HG03060 (cell line): ENCODE measurements at regions not wholly inside any gene's neighbourhood (a gene's known extent, or its start where the extent isn't known, plus 50 kb on each side); places are given as distances from the start of the nearest gene placed in this dataset.
"Not testable (repeated sequence)": the region's sequence is repeated elsewhere in the genome, so short reads cannot be mapped to it uniquely, and the experiment has no call there.

Experiments
- ATAC-seq: cut with Tn5 transposase; IDR thresholded peaks from one replicate; pipeline ENCODE4 v1.9.1; 2021; ENCODE audit warnings: low read depth, moderate number of reproducible peaks; ENCODE audit not compliant: unreplicated experiment

DNA sequence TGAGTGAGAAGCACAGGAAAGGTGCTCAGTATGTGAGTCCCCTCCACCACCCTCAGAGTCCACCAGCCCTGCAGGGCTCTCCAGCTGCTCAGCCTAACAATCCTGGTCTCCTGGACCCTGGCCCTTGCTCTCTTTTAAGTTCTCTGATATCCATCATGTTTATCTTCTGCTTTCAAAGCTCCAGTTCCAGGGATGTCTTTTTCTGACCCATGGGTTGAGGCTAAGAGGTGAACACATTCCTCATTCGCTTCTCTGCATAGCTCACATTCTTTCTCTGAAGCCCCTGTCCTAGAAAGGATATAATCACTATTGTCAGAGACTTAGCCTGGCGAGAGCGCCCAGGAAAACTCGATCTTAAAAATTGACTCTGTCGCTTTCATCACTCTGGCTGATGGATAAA is 86.4 kb downstream of the ARL4C start:
- no peak for ATAC-seq

DNA sequence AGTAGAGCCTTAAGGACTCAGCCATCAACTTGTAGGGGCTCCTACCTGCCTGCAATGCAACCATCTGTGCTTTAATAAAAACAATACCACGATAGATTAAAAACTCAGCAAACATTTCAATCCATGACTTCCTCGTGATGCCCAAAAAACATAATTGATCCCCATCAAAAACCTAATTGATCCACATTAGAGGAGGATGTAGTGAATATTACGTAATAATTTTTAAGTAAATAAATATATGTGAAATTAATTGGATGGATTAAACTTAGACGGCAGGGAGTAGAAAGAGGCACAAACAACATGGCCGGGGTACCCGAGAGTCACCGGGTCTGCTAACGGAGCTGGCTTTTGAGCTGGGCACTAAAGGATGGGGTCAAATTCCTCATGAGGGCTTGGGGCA is 87.3 kb downstream of the ARL4C start:
- no peak for ATAC-seq

DNA sequence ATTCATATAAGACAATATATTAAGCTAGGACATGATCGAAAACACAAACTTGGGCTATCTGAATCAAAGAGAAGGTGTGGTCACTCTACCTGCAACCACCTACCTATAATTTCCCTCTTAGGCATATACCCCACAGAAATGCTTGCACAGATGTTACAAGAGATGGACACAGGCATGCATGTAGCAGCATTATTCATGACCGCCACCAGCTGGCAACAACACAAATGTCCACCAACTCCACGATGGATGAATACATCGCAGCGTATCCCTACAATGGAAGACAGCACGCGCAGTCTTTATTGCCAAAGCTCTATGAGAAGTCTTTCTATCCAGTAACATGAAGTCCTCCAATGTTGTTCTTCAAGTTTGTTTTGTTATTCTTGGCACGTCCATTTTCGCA is 90.8 kb downstream of the ARL4C start:
- ATAC-seq: no peak

DNA sequence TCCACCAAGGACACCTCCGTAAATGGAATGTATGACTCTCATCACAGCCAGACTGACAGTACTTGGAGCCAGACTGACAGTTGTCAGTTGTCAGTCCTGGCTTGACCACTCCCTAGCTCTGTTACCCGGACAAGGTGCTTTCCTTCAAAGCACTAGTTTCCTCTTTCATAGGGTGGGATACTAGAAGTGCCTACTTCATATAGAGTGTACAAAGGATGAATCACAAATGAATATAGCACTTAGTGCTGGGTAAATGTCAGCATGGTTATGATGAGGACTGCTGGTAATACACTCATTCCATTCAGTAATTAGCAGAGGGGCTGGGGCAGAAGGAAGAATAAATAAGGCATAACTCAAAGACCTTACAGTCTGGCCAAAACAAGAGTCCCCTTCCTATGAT is 91.4 kb downstream of the ARL4C start:
- ATAC-seq: no peak

DNA sequence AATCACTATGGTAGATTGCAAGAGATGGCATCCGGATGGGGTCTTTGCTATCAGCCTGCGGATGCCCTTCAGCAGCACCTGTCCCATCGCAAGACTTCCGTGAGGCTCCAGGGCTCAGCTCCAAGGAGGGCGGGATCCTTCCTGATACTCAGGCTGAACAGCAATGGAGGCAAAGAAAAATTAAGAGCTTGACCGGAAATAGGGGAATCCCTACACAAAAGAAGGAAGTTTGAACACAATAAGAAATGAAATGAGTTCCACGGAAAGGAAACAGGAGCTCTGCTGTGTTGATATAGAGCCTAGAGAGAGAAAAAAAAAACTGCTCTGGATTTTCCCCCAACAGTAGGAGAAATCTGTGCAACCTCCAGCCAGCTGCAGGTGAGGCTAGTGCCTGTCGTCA is 91.9 kb downstream of the ARL4C start:
- no peak for ATAC-seq

DNA sequence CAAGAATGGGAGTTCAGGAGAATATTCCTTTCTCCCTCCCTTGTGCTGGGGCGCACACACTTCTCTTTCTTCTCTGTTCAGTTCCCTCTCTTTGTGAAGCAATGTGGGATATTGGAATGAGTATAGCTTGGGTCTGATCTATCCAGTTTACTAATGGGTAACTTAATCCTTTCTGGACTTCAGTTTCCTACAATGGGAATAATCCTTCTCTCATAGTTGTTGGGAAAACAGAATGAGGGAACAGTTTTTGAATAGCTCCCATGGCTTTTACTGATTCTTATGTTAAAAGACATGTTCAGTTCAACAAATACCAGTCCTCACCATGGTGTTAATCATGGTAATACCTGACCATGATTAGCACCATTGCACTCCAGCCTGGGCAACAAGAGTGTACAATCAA is 93.1 kb downstream of the ARL4C start:
- ATAC-seq: no peak

DNA sequence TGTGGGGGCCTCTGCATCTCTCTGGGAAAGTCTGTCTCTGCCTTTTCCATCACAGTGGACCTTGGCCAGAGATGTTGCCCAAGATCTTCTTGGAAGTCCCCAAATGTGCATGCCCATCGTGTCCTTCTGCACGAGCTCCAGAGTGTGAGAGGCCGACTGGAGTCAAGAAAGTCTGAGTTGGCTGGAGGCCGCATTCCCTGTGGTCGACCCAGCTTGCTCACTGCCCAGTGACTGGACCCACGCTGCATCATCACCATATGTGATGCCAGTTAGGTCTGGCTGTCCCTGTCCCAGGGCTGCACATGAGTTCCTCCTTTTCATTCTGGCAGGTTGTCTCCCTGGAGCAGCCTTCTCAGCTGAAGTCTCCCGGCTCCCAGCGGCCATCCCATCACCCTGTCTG is 93.8 kb downstream of the ARL4C start:
- ATAC-seq: no peak

DNA sequence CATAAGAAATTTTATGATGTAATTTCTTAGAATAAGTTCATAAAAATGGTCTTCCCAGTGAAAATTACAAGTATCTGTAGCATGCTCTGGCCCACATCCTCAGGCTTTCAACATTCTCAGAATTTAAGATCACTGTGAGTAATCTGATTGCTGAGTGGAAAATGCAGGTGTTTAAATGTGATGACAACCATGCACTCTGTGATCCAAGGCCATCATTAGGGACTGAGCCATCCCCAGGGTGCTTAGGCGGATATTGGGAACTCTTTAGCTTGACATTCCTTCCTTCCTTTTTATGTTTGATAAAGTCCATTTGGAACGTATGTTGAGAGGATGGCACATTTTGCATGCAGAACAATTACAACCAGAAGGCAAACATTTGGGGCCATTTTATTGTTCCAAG is 95.5 kb downstream of the ARL4C start:
- no peak for ATAC-seq

DNA sequence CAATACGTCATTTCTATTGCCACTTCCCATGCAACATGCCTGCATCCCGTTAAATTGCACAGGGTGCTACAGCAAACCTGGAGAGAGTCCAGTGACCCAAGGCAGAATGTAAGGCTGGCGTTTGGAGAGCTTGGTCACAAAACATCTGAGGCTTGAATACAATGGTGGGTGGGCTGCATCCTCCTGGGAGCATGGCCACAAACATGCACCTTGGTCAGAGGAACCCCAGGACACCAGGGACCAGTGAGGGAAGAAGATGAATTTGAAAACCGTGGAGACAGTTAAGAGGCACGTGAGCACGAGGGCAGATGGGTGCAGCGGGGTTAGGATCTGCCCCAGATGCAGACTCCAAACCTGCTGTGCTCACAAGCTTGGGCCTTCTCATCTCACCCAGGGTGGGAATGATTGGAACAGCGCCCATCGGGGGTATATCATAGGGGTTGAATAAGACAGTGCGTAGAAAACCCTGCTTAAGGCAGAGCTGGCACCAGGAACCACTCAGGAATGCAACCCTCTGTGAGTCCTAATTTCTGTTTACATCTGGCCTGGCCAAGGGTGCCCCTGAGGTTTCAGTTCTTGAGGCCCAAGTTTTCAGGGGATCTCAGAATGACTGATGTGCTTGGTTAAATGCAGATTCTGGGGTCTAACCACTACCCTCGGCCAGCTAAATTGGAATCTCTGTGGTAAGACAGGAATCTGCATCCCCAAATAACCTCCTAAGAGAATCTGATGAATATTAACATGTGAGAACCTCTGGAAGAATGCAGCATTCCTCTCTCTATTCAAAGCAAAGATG is 97.2 kb downstream of the ARL4C start:
- ATAC-seq: no peak

DNA sequence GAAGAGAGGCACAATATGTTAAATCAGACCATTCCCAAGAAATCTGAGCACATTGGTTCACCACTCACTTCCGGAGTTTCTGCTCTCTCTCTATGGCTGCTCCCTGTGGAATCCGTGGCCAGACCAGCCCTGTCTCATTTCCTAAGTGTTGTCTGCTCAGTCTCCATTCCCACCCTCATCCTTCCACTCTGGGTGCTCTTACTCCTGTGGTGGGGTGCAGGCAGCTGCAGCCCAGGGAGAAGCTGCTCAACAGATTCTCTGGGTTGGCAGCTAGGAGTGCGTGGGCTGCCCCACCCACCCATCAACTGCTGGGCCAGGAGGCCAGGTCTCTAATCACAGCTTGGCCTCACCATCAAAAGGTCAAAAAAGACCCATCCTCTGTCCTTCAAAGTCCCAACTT is 98.3 kb downstream of the ARL4C start:
- no peak for ATAC-seq

DNA sequence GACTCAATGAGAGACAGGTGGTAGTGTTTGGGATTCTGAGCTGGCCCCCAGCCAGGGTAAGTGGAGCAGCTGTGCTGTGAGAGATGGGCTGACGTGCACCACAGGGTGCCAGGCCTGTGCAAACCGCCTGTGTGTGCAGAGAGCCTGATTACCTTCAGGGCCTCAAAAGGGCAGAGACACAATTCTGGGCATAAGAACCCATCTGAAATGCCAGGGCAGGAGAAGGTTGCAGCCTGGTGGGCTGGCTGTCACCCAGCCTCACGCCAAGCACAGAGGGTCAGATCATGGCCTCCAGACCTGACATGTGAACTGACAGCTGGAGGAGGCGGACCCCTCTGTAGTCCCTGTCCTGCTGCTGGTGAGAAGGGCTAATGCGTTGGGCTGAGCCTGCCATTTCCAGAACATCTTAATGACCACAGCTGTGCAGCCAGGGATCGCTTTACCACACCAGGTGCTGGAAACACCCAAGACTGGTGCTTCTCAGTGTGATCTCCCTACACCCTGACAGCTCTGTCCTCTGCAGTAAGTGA is 100.9 kb downstream of the ARL4C start:
- no peak for ATAC-seq

DNA sequence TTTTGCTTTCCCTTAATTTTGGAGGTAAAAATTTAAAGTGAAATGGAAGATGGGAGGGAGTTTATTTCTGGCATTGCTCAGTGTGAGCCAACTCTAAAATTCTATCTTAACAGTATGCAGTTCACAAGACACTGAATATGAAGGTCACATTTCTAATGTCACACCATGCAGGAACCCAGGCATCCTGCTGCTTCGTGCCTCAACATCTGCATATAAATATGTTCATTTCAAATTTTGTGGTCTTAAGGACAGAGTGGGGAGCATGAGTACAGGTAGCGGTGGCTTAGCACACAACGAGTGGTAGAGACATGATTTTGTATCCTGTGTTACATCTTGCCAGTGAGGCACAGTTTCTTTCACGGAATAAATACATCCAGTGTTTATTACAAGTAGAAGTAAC is 102.4 kb downstream of the ARL4C start:
- ATAC-seq: no peak

DNA sequence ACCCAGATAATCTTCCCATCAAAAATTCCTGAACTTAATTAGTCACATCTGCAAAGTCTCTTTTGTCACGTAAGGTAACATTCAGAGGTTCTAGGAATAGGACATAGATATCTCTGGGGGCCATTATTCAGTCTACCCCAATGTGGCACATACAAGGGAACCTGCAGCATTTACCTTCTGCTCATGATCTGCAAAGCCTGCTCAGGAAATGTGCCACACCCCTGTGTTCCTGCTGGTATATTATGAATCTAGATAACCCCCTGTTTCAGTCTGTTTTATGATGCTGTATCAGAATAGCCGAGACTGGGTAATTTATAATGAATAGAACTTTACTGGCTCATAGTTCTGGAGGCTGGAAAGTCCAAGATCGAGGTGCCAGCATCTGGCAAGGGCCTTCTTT is 103.5 kb downstream of the ARL4C start:
- no peak for ATAC-seq

DNA sequence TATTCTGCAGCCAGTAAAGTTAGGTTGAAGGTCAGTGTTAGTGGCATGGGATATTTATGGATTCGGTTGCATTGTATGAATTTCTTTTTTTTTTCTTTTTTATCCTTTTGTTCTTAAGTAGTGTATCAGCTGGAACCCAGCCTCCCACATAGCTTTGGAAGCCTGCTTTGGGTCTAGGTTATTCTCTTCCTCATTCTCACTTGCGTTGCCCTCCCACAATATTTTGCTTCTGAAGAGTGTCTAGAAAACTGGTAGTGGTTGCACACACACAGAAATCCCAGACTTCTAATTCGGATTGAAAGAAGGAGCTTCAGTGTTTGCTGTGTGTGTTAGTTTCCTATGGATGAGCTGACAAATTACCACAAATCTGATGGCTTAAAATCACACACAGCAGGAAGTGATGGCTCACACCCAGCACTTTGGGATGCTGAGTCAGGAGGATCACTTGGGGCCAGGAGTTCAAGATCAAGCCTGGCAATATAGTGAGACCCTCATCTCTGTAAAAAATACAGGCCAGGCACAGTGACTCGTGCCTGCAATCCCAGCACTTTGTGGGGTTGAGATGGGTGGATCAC is 104.8 kb downstream of the ARL4C start:
- ATAC-seq: no peak

DNA sequence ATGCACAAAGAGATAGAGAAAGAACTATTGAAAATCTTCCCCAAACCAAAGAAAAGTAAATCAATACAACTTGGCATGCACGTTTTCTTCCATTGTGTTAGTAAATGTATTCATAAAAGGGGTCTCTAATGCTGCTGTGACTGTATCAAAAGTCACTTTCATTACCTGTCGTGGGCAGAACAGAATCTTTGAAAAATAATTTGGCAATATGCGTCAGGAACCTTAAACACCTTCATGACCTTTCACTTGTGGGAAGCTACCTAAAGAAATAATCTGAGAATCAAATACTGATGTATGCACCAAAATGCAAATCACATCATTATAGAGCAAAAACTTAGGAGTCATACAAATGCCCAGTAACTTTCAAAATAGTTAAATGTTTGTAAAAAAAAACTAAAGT is 105.3 kb downstream of the ARL4C start:
- ATAC-seq: no peak

DNA sequence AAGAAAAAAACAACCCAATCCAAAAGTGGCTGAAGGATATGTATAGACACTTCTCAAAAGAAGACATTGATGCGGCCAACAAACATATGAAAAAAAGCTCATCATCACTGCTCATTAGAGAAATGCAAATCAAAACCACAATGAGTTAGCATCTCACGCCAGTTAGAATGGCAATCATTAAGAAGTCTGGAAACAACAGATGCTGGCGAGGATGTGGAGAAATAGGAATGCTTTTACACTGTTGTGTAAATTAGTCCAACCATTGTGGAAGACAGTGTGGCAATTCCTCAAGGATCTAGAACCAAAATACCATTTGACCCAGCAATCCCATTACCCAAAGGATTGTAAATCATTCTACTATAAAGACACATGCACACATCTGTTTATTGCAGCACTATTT is 107.2 kb downstream of the ARL4C start:
- not testable (repeated sequence) for ATAC-seq

DNA sequence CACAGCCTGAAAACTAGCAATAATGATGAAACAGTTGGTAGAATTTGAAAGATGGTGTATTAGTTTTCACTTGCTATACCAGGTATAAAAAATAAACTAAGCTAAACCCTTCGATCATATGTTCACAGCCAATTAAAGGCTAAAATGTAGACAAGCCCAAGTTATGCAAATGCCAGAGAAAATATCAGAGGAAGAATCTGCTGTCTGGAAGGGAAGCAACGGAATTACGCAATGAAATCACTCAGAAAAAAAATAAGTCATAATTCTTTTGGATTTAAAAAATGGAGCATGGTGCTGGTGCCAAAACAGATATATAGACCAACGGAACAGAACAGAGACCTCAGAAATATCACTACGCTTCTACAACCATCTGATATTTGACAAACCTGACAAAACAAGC is 108.3 kb downstream of the ARL4C start:
- no peak for ATAC-seq

DNA sequence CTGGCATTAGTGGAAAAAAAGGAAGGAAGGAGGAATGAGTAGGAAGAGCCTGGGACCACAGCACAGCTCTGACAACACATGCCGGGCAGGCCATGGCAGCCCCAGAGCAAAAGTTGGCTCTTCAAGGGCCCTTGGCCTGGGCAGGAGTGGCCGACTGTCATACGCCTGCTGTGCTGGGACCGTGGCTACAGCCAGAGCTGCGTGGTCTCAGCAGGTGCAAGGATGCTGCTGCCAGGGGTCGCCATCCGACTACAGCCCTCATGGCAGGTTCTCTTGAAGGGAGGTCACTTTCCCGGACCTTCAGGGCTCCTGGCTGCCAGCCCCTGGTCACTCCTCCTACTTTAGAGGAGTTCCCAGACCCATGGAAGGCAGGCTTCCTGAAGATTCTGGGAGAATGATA is 109.9 kb downstream of the ARL4C start:
- no peak for ATAC-seq

DNA sequence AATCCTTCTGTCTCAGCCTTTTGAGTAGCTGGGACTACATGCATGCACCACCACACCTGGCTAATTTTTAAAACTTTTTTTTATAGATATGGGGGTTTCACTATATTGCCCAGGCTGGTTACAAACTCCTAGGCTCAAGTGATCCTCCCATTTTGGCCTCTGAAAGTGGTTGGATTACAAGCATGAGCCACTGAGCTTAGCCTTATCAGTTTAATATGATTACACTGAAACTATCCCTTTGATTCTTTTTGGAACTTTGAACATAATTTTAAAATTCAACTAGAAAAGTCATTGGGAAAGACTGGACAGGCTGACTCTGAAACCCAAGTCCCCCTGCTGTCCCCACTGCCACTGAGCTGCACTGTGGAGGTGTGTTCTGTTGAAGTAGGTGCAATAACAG is 114.8 kb downstream of the ARL4C start:
- ATAC-seq: no peak

DNA sequence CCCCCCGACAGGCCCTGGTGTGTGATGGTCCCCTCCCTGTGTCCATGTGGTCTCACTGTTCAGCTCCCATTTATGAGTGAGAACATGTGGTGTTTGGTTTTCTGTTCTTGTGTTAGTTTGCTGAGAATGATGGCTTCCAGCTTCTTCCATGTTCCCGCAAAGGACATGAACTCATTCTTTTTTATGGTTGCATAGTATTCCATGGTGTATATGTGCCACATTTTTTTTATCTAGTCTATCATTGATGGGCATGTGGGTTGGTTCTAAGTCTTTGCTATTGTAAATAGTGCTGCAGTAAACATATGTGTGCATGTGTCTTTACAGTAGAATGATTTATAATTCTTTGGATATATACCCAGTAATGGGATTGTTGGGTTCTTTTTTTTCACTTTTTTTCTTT is 117.9 kb downstream of the ARL4C start:
- not testable (repeated sequence) for ATAC-seq

DNA sequence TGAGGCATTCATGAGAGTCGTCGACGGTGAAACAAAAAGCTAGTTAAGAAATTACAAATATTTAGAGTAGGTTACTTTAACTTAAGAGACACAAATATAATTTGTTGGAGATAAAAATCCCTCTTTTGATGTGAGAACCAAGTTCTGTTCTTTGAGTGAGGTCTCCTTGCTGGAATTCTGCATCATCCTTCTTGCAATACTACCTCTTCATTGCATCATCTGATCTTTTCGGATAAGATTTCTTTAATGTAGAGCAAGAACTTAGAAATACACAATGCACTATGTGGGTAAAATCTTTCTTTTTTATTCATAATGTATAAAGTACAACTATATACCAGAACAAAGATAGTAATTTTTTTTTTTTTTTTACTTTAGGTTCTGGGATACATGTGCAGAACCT is 118.4 kb downstream of the ARL4C start:
- no peak for ATAC-seq

DNA sequence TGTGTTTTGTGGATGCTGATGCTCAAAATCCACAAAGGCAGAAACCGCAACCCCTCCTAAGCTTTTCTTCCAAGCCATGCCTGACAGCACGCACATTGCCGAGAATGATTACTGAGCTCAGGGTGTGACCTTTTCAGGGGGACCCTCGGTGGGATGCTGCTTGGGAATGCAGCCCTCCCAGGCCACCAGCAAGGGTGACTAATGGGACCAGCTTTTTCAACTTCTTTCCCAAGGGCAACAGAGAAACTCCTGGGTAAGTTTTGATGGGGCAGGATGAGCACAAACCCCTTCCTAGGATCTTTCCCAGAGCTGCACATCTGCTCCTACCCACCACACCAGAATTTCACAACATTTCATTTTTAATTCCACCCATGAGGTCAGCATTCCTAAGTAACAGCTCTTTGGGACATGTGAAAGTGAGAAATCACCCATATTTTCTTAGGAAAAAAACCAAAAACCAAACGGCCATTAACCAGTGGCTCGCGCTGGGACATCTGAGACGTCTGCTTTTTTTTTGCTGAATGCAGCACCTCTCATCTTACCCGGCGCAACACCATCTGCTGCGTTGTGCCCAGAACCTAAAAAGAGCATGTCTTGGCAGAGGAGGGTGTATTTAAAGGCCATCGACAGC is 119.0 kb downstream of the ARL4C start:
- ATAC-seq: no peak
